HG02642 (cell line): ENCODE measurements at regions not wholly inside any gene's neighbourhood (a gene's known extent, or its start where the extent isn't known, plus 50 kb on each side); places are given as distances from the start of the nearest gene placed in this dataset.
"Not testable (repeated sequence)": the region's sequence is repeated elsewhere in the genome, so short reads cannot be mapped to it uniquely, and the experiment has no call there.

ENCODE experiments used
- ATAC-seq: cut with Tn5 transposase; IDR thresholded peaks from one replicate; pipeline ENCODE4 v1.9.1; 2021; ENCODE audit warnings: mild to moderate bottlenecking; ENCODE audit not compliant: unreplicated experiment, poor library complexity

GRCh38 chr18:25594351-25594750 lies 242.4 kb upstream of the ZNF521 start:
- ATAC-seq = no peak

- ATAC-seq = no peak
Measured at GRCh38 chr18:25592804-25593360, 240.9 kb upstream of the ZNF521 start.

DNA sequence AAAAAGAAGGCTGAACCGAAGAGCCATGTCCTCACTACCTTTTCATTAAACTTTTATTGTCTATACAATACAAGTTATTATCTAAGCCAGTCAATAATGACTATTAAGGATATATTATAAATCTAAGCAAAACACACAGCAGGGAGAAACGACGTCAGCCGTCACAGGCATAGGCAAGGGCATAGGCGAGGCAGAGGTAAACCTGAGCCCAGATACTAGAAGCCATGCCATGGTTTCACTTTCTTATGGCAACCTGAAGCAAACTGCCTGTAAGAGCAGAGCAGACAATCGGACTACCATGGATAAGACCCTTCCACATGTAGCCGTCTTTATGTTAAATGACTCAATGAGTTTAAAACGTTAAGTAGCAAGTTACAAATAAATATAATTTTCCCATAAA lies 238.5 kb upstream of the ZNF521 start:
- no peak for ATAC-seq

GRCh38 chr18:25587545-25587944 lies 235.6 kb upstream of the ZNF521 start:
- ATAC-seq = no peak

GRCh38 chr18:25568986-25569385 lies 217.0 kb upstream of the ZNF521 start:
- no peak for ATAC-seq

- ATAC-seq = no peak
Measured at GRCh38 chr18:25563816-25564683, 212.1 kb upstream of the ZNF521 start.

GRCh38 chr18:25563346-25563745 lies 211.4 kb upstream of the ZNF521 start:
- ATAC-seq = no peak

DNA sequence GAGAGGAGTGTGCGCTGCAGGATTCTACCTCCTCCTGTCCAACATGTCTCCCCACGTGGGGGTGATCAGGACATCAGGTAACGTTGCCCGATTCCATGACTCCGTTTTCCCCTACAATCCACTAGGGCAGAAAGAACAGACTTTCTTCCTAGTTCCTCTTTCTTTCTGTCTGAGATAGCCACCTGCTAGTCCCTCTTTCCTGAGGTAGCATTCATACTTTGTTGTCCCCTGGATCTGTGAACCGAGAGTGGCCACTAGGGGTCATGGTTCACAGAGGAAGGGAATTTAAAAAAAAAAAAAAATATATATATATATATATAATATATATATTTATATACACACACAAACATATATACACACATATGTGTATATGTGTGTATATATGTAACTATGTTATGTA lies 210.0 kb upstream of the ZNF521 start:
- no peak for ATAC-seq

GRCh38 chr18:25560369-25560768 lies 208.4 kb upstream of the ZNF521 start:
- ATAC-seq = no peak

- ATAC-seq = no peak
Measured at GRCh38 chr18:25557011-25557410, 205.0 kb upstream of the ZNF521 start.

- ATAC-seq = no peak
Measured at GRCh38 chr18:25553631-25554263, 201.8 kb upstream of the ZNF521 start.

DNA sequence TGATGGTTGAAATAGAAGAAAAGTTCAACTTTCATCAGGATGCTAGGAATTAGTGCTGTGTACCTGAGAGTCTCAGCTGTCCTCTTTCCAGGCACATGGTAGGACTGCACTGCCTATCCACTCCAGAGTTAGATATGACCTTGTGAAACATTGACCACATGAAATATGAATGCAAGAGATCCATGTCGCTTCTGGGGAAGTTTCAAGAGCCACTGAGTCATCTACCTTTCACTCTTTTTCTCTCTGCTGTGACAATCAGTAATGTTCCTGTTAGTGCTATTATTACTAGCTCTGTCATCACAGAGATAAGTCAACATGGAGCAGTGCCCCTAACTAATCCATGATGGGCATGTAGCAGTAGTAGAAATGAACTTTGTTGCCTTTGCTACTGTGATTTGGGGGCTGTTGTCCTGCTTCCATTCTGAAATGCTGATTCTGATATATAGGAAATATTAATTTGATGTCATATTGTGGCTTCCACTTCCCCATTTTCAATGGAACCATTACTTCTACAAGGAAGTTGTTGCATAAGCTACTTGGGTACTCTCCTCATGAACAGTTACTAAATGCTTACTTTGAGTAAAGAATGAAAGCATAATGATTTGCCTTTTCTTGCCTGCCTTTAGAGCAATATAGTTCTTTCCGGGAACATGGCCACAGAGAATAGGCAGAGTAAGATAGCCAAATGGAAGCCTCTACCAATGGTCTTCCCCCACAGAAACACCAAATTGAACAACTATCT lies 192.8 kb upstream of the ZNF521 start:
- ATAC-seq = no peak

GRCh38 chr18:25538175-25538922 lies 186.4 kb upstream of the ZNF521 start:
- ATAC-seq = no peak

- no peak for ATAC-seq
Measured at GRCh38 chr18:25535495-25535894, 183.5 kb upstream of the ZNF521 start.

DNA sequence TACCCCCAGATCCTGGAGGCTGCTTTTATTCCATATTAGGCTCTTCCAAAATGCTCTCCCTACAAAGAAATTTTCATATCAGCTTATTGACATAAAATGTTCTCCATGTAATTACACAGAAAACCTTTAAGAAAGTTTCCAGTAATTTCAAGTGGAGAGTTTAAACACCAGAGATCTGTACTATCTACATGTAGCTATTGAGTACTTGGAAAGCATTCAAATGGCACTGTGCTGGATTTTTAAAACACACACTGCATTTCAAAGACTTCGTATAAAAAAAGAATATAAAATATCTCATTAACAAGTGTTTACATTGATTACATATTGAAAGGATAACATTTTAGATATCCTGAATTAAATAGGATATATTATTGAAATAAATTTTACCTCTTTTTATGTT lies 182.4 kb upstream of the ZNF521 start:
- no peak for ATAC-seq

DNA sequence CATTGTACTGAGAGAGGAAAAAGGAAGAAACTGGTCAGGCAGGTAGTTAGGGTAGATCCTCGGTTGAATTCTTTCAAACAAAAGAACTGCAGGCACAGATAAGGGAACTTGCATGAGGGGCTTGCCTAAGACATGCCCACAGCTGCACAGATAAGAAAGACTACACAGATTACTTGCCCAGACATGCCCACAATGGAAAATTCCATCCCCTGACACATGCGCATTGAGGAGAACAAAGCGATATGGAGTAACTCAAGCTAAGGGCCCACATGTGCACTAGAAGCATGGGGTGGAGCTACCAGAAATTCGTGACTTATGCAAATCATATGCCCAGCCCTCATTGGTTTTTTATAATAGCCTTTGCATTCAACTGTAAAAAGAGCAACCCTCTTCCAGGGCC lies 181.3 kb upstream of the ZNF521 start:
- no peak for ATAC-seq

- no peak for ATAC-seq
Measured at GRCh38 chr18:25531207-25531606, 179.2 kb upstream of the ZNF521 start.

GRCh38 chr18:25525789-25526188 lies 173.8 kb upstream of the ZNF521 start:
- ATAC-seq = not testable (repeated sequence)

- ATAC-seq = peak; percentile 91
Measured at GRCh38 chr18:25518716-25519053, 166.7 kb upstream of the ZNF521 start.
